Natural killer cell treated with Interleukin-12 subunit alpha and Interleukin-12 subunit beta and Interleukin-15 and Interleukin-18, amount 100 ng/mL, for 72 hours (primary cell): ENCODE measurements at regions not wholly inside any gene's neighbourhood (a gene's known extent, or its start where the extent isn't known, plus 50 kb on each side); places are given as distances from the start of the nearest gene placed in this dataset.
"Not testable (repeated sequence)": the region's sequence is repeated elsewhere in the genome, so short reads cannot be mapped to it uniquely, and the experiment has no call there.

Experiments used
- ATAC-seq, 2 donors: fragments of 150-1000 bp; cut with Tn5 transposase in 1 of 2; sonication (Bioruptor Pico), chemical (Tn5 transposase) in 1 of 2; 2 replicates each; pipeline ENCODE4 v1.10.0; 2021
- DNase-seq: peaks from one replicate; pipeline ENCODE4 v3.0.0; 2022; ENCODE audit warnings: low spot score
- H3K27ac Mint-ChIP-seq, 2 donors: 1 replicate in 1 of 2; 2 replicates in 1 of 2; pipeline ENCODE4 v1.8.0; 2022; ENCODE audit warnings: mixed read lengths in 2 of 2, mild to moderate bottlenecking in 1 of 2, moderate library complexity in 1 of 2
- H3K27me3 Mint-ChIP-seq, 2 donors: 1 replicate in 1 of 2; 2 replicates in 1 of 2; pipeline ENCODE4 v1.8.0; 2022; ENCODE audit warnings: mixed read lengths in 2 of 2
- H3K36me3 Mint-ChIP-seq: one replicate; pipeline ENCODE4 v1.8.0; 2022; ENCODE audit warnings: mixed read lengths
- H3K4me1 Mint-ChIP-seq, 2 donors: 1 replicate in 1 of 2; 2 replicates in 1 of 2; pipeline ENCODE4 v1.8.0; 2022; ENCODE audit warnings: low read depth in 2 of 2, mixed read lengths in 2 of 2, mild to moderate bottlenecking in 1 of 2
- H3K4me3 Mint-ChIP-seq: one replicate; pipeline ENCODE4 v1.8.0; 2022; ENCODE audit warnings: mixed read lengths
- H3K9me3 Mint-ChIP-seq: 2 replicates; pipeline ENCODE4 v1.8.0; 2022; ENCODE audit warnings: mixed read lengths

DNA sequence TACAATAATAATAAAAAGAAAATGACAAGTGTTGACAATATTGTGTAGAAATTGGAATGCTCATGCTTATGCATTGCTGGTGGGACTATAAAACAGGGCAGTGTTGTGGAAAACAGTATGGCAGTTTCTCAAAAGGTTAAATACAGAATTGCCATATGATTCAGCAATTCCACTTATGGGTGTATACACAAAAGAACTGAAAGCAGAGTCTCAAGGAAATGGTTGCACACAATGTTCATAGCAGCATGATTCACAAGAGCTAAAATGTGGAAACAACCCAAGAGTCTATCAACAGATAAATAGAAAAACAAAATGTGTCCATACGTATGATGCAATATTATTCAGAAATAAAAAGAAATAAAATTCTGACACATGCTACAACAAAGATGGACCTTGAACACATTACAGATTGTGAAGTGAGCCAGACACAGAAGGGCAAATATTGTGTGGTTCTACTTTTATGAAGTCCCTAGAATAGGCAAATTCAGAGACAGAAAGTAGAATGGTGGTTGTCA lies 64.8 kb upstream of the GRM8 start:
- no peak overlapping the region for H3K4me3 Mint-ChIP-seq
- no peak overlapping the region for H3K27ac Mint-ChIP-seq

DNA sequence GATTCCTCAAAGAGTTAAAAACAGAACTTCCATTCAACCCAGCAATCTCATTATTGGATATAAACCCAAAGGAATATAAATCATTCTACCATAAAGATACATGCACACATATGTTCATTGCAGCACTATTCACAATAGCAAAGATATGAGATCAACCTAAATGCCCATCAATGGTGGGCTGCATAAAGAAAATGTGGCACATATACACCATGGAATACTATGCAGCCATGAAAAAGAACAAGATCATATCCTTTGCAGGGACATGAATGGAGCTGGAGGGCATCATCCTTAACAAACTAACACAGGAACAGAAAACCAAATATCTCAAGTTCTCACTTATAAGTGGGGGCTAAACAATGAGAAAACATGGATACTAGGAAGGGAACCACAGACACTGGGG lies 64.1 kb upstream of the GRM8 start:
- H3K27me3 Mint-ChIP-seq: peaks cover 43 to 59% of the 10 kb centered on the region in 2 donors
- not testable (repeated sequence) for H3K27ac Mint-ChIP-seq, H3K4me3 Mint-ChIP-seq, DNase-seq, ATAC-seq, H3K9me3 Mint-ChIP-seq, H3K4me1 Mint-ChIP-seq
- H3K36me3 Mint-ChIP-seq: peaks cover 28% of the 10 kb centered on the region

More for the DNA sequence above, 64.8 kb upstream of the GRM8 start:
- H3K36me3 Mint-ChIP-seq: peaks cover 21% of the 10 kb centered on the region
- H3K9me3 Mint-ChIP-seq: peaks cover 2% of the 10 kb centered on the region
- ATAC-seq: no peak
- H3K27me3 Mint-ChIP-seq: peaks cover 41 to 52% of the 10 kb centered on the region in 2 donors
- no peak for DNase-seq
- H3K4me1 Mint-ChIP-seq: no peaks in the 10 kb centered on the region

DNA sequence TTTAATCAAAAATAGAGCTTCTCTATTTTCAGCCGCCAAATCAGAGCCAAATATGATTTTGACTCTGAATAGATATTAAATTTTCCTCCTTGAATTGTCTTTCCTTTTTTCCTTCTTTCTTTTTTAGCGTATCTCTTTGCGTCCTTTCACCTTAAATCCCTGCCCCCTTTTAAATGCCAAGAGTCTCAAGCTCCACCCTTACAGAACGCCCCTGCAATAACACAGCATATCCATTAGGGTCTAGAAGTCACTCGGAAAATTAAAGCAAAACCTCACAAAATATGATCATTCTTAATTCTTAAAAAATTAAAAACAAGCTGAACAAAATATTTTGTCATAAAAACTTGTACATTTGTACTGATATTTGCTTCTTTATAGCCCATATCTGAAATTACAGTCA lies 51.3 kb upstream of the GRM8 start:
- Mint-ChIP-seq H3K4me1 (no peaks in the 10 kb centered on the region), H3K36me3 (peaks cover 5% of the 10 kb centered on the region), H3K27me3 (peaks cover 17 to 57% of the 10 kb centered on the region in 2 donors), H3K9me3 (no peaks in the 10 kb centered on the region), H3K4me3 (no peak overlapping the region), H3K27ac (no peak overlapping the region)
- no peak for DNase-seq
- no peak for ATAC-seq

DNA sequence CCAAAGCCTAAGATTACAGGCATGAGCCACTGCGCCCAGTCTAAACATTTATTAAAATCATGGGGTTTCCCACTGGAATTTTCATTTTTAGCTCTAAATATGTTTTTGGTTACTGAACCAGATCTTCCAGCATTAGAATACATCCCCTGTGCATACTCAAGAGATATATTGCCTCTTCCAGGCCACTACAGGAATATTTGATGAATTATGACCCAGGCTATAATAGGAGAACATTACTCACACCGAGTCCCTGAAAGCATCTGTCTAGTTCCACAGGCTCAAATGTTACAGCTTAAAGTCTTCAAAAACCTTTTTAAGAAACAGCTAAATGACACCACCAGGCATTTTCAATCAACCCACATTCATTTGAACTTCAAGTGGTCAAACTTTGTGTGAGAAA lies 50.4 kb upstream of the GRM8 start:
- Mint-ChIP-seq H3K36me3 (peaks cover 11% of the 10 kb centered on the region), H3K27ac (no peak overlapping the region), H3K4me1 (no peaks in the 10 kb centered on the region), H3K4me3 (no peak overlapping the region), H3K9me3 (no peaks in the 10 kb centered on the region), H3K27me3 (peaks cover 18 to 64% of the 10 kb centered on the region in 2 donors)
- ATAC-seq: no peak
- DNase-seq: no peak
